GM18909 (cell line): ENCODE measurements at regions not wholly inside any gene's neighbourhood (a gene's known extent, or its start where the extent isn't known, plus 50 kb on each side); places are given as distances from the start of the nearest gene placed in this dataset.

Source experiments
- ATAC-seq: cut with Tn5 transposase; IDR thresholded peaks from one replicate; pipeline ENCODE4 v1.9.1; 2021; ENCODE audit warnings: mild to moderate bottlenecking; ENCODE audit not compliant: unreplicated experiment, poor library complexity

DNA sequence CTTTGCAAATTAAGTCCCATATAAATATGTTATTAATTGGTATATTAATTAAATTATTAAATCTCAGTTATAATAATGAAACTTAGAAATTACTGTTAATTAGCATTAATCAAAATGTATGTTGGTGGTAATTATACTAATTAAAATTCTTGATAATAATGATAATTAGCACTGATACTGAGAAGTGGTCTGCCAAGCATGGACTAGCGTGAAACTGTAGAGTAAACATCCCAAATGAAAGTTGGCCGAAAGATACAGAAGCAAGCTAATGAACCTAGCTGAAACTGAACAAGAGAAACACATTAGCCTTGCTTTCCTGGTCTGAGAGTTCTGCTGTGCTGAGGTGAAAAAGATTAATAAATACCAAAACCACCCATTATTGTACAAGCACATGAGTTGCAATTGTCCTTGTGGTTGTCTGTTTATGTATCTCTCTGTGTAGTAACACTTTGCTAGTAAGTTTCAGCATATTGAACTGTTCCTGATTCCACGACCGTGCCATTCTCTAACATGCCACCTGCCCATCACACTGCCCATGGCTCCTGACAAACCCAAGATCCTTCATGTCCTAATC, 341.8 kb downstream of the PLPP3 start:
- ATAC-seq = no peak

DNA sequence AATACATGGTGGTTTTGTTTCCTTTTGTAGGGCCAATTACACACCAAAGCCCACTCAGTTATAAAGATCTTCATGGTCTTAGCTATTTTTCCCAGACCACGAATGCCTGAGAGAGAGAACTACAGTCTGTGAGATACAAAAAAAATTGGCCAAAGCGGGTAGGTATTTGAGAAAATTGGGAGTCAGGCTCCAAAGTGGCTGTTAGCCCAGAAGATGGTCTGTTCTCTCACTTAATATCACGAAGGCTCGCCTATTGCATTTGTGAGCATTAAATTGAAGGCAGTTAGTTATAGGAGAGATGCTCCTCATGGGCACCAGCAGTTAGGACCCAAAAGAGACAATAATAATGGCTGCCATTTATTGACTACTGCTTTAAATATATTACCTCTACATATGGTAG, 342.7 kb downstream of the PLPP3 start:
- no peak for ATAC-seq

DNA sequence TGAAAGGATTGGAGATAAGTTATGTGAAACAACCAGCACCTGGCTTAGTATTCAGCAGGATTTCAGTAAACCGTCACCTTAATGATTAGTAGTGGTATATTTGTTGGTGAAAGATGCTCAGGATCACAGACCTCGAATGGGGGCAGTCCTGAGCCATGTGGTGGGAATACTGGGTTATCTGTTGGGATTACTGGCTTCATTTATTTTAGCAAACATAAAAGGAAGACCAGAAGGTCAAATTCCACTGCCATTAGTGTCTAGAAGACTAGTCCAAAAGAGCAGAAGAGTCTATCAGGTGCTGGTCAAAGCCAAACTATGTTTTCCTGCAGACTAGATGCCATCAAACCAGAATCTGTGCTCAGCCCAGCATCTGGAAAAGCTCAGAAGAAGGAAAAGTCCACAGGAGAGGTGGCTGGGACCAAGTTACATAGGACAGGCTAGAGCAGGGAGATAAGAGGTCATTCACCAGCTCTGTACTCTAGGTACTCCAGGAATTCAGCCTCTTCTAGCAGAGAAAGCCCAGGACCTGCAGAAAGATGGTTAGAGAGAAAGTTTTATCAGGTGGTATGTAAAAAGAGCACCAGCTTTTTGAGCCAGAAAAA, 343.4 kb downstream of the PLPP3 start:
- no peak for ATAC-seq

DNA sequence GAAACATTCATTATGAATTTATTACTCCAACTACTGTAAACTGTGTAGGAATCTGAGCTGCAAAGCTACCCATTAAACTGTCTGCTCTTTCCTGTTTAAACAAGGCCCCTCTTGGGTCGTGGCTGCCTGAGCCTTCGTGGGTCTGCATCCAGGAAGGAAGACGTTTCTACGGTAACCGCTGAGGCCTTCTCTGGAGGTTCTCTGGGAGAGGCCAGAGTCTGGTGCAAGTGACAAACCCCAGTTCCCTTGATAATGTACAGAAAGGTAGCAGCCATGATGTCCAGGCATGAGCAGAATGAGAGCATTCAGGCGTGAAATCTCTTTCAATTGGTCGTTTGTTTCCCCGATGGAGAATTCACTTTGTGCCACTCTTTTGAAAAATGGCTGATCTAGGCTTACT, 350.2 kb downstream of the PLPP3 start:
- no peak for ATAC-seq

DNA sequence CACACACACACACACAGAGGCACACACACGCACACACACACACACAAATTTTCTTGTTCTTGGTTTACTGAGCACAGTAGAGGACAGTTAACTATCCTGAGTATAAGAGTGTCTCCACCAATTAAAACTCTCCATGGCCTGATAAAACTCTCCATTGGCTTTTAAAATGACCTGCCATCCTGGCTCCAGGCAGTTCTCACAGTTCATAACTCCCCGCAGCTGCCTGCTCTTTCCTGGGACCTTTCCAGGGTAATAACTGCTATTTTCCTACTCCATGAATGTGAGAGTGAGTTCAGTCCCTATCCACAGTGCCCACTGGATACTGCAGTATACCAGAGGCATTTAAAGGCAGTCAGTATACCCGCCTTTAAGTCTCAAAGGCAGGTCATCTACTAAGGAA, 351.5 kb downstream of the PLPP3 start:
- ATAC-seq = no peak

DNA sequence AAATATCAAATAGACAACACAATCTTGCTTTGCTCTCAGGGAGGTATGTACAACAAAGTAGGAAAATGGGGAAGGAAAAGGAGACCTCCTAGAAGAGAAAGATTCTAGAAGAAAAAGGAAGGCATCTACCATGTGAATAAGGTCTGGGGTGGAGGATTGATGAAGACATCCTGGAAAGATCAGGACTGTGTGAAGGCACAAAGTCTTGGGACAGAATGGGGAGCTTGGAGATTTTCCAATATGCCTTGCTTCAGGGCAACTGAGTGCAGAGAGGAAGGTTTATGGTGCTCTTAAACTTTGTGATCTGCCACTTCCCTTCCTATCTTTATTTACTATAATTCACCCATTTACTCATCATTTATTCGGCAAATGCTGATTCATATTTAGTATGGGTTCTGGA, 352.0 kb downstream of the PLPP3 start:
- ATAC-seq = no peak

DNA sequence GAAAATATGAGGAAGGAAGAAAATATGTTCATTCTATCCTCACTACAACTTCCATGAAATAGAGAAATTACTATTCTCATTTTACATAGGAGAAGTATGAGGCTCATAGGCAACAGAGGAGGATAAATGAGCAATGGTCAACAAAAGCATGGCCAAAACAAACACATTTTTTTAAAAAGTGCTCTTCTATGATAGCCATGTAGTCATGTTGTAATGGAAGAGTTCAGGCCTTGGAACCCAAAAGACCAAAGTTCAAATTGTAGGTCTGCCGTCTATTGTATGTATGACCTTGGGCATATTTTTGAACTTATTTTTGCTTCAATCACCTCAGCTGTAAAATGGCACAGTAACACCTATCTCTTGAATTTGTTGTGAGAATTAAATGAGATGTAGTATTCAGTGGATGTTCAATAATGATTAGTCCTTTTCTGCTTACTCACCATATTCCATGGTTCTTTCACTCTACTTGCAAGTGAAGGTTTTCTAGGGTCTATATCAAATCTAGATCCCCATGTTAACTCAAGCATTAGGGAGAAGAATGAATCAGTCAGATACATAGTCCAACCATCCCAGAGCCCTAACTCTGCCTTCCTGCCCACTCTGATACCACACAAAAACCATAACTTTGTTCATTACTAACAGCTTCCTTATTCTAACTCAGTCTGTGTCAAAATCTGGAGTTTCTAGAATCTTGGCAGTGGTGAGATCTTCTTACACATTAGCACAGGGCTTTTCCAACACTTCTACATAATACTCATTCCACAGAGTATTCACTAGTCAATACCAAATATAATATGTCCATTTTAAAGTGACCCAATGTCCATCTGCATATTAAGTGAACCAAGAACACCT, 353.2 kb downstream of the PLPP3 start:
- no peak for ATAC-seq

DNA sequence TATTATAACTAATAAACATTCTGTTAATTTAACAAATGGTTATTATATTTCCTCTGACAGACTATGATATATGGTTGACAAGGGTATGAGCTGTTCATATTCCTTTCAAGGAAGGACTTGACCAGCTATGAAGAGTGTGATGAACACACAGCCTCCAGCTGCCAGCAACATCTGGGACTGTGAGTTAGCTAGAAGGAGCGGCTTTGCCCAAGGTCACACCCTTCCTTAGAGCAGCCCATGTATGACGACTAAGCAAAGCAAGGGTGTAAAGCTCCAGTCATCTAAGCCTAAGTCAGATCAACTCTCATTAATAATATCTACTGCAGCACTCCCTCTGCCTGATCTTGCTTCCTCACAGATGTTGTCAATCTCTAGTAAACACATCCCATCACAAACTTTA, 355.4 kb downstream of the PLPP3 start:
- no peak for ATAC-seq

DNA sequence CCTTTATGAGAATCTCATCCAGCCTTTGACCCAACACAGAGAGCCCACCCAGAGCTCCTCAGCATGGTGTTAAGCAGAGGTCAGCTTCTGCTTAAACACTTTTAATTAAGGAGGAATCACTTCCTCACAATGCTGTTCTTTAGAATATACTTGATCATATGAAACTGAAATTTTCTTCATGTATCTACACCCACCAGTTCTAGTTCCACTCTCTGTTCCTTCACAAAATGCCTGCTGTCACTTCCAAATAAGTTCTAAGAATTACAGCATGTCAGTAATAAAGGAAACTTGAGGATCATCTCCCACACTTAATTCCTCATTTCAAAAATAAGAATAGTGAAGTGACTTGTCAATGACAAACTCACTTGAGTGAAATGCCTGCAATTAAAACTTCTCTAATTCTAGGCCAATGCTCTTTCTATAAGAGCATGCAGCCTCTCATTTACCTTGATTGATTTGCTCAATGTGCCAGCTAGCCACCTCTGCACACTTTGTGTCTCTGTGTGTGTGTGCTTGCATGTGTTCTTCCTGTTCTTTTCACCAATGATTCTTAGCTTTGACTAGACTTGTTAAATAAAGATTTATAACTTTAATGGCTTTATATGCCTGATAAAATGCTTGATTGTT, 356.3 kb downstream of the PLPP3 start:
- no peak for ATAC-seq

DNA sequence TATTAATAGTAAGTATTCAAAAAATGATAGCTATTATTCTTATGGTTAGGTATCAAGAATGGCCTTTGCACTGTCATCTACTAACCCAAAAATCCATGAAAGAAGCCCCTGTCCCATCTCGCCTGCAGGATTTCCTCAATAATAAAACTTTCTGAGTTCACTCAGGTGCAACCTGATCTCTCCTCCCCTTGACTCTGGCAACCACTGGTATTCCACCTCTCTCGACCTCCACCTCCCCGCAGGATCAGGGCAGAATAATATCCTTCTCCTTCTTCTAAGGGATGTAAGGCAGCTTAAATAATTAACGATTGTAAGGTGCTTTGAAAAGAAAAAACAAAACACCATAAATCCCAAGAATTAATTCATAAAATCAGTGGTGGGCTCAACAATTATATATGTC, 359.3 kb downstream of the PLPP3 start:
- ATAC-seq = no peak

DNA sequence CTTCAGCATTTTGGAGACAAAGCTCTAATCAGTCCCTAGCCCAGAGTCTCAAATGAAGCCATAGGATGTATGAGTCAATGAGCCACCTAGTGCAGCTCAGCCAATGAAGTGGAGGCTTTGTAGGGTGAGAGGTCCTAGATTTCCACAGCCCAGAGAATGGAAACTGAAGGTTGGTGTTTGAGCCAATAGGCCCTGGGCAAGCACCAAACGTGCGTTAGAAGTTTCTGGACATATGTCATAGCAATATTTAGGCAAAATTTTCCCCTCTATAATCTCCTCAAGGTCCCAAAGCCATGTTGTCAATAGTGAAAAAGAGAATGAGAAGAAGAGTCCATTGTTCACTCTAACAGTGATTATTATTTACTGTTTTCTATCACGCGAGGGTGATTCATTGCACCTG, 361.3 kb downstream of the PLPP3 start:
- ATAC-seq = no peak

DNA sequence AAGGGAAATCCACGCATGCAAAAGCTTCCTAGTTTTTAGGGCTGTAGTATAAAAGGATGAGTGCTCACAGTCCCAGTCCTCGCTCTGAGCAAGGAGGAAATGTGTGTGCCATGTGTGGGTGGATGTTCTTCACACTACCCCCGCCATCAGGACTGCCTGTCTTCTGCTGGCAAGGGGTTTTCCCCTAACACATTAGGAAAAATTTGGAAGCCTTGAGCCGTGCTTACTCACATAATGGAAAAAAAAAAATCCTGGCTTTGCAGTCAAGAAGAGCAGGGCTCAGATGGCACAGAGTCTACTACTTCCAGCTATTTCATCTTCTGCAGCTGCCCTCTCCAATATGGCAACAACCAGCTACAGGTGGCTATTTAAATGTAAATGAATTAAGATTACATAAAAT, 363.1 kb downstream of the PLPP3 start:
- ATAC-seq = no peak

DNA sequence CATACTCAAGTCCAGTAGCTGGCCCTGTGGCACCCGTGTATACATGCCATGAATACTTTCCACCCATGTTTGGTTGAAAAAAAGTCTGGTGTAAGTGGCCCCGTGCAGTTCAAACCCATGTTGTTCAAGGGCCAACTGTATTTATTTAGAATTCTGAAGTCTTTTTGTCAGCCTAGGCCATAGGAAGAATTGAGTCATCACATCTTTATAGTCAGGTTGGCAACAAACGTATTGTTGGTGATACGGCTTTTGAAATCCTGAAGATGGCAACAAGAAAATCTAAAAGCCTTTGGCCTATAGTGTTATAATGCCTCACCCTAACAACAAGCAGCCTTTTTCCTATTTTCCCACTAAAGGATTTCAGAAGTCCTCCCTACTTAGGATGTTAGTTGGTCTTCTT, 363.6 kb downstream of the PLPP3 start:
- ATAC-seq = no peak

DNA sequence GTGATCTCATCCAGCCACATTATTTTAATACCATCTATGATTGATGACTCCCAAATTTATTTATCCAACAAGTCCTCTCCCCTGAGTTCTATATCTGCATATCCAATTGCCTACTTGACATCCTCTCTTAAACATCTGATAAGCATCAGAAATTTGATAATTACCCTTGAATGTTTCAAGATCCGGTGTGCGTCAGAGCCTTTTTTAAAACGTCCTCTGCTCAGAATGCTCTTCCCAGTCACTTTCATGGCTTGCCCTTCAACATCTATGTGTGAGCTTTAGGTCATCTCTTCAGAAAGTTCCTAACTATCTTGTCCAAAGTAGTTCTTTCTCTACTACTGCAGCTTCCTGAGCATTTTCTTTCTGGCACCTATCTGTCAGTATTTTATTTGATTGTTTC, 364.3 kb downstream of the PLPP3 start:
- ATAC-seq = no peak

DNA sequence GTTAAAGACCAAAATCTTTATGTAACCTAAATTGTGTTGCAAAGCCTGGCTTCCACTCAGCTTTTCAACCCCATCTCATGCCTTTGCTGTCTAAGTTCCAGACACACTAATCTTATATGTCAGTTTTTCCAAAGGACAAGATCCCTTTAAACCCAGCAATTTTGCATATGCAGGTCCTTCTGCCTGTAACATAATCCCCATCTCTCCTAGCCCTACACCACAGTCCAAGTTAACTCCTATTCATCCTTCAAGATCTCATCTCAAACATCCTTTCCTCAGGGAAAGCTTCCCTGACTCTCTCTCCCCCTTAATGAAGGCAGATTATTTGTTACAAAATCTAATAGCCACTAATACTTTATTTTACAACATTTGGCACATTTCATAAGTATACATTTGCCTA, 366.3 kb downstream of the PLPP3 start:
- ATAC-seq = no peak

DNA sequence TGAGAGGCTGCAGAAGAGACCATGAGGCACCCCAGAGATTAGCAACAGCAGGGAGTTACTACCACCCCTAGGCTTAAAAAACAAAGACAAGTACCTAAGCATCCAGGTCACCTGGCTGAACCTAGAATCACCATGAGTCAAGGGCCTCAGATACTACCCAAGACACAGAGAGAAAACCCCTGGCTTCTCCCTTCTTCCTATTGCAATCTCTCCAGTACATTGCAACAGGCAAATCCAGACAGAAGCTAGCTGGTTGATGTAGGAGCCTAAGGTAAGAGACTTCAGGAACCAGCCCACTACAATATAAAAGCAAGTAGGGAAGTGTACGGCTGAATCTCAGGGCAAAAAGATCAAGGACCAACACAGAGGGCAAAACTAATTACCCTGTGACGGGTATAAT, 367.2 kb downstream of the PLPP3 start:
- no peak for ATAC-seq

DNA sequence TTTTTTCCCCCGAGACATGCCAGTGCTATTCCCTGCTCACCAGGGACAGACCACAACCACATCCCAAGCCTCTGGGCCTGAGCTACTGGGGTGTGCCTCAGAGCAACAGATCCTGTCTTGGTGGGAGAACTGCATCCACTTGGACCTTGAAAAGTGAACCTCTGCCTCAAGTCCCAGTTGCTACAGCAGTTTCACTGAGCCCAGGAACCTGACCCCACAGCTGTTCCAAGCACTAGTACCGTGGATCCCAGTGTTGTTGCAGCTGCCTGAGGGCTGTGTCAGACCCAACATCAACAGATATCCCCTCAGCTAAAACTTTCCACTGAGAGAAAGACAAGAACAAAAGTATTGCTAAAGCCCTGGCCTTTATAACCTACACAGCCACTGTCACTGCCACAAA, 373.0 kb downstream of the PLPP3 start:
- no peak for ATAC-seq

DNA sequence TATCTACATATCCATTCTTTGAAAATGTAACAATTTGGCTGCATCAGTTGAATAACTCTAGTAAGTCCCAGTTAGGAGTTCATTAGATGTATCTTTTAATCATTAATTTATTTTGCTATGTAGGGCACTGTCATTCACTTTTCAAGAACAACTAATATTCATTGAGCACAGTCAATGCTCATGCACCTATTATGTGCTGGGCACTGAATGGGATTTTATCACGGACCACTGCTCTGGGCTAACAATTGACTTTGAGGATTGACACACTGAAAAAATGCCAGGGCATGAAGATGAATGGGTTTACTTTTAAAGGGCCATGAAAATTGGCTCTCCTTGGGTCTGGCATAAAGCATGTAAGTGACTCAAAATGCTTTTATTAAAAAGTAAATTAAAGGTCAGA, 375.2 kb downstream of the PLPP3 start:
- no peak for ATAC-seq

DNA sequence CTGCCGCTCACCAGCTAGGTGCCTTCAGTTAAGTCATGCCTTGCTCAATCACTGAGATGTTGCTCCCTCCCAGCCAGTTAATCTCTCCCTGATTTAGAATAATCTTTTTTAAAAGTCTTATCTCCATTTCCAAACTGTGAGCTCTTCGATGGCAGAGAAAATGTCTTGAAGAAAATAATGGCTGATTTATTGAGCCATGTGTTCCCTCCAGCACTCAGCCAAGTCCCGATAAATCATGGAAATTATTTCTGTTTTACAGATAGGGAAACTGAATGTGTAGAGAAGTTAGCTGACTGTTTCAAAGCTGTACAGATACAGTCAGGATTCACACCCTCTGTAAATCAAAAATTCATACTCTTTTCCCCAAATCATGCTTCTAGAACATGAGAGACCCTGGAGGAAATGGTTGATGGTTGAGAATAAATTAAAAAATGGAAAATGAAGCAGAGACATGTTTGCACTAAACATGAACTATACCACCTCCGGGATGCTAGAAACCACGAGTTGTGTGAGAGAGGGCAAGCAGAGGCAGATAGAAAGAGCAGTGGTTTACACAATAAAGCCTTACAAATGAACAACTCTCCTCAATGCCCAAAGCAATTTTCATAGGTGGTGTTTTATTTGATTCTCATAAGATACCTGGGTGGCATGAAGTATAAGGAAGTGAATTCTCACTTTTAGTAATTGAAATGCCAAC, 376.4 kb downstream of the PLPP3 start:
- no peak for ATAC-seq

DNA sequence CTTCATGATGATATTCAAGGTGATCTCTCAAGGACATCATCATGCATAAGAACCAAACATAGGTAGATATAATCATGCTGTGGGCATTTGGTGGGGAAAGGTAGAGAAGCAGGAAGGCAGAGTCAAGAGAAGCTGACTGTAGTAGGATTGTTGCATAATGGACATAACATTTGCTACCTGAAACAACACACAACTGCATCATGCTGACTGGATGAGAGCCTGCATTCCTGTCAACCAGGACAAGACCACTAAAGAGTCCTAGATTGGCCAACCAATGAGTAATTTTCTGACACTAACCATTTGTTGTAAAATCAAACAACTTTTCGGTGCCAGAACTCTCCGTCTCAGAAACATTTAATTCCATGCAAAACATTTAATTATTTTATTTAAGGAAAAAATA, 377.2 kb downstream of the PLPP3 start:
- no peak for ATAC-seq

DNA sequence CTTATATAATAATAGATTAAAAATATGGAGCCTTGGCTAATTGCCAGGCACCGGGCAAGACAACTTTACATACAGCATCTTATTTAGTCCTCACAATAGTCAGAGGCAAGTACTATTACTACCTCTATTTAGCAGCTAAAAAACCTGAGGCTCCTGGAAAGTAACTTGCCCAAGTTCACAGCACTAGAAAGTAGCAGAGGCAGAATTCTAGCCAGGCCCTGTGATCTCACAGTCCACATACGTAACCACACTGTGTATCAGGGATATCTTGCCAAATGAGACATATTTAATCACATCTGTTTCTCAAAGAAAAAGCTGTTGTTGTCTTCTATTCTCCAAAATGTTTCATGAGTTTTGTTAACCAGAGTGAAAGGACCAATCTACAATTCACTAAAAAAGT, 378.5 kb downstream of the PLPP3 start:
- no peak for ATAC-seq
